WERI-Rb-1 (cell line): ENCODE measurements at regions not wholly inside any gene's neighbourhood (a gene's known extent, or its start where the extent isn't known, plus 50 kb on each side); places are given as distances from the start of the nearest gene placed in this dataset.

Experiments used
- DNase-seq: peaks from one replicate; pipeline ENCODE4 v3.0.0-alpha.2; 2020
- H3K27ac ChIP-seq: fragments of 250-450 bp; sonication (Bioruptor Pico); 2 replicates; pipeline ENCODE4 v1.5.1; 2020; ENCODE audit warnings: mild to moderate bottlenecking, moderate library complexity
- H3K27me3 ChIP-seq: fragments of 250-450 bp; sonication (Bioruptor Pico); 2 replicates; pipeline ENCODE4 v1.5.1; 2021; ENCODE audit warnings: mild to moderate bottlenecking, low read depth, moderate library complexity; ENCODE audit not compliant: insufficient read depth, severe bottlenecking
- H3K36me3 ChIP-seq: fragments of 250-450 bp; sonication (Bioruptor Pico); 2 replicates; pipeline ENCODE4 v1.5.1; 2020; ENCODE audit warnings: mild to moderate bottlenecking, moderate library complexity
- H3K4me3 ChIP-seq: 2 replicates; pipeline ENCODE4 v1.5.1; 2011; ENCODE audit warnings: low read depth, mild to moderate bottlenecking, control low read depth, low read length
- H3K9me3 ChIP-seq: fragments of 250-450 bp; sonication (Bioruptor Pico); 2 replicates; pipeline ENCODE4 v1.5.1; 2021; ENCODE audit warnings: mild to moderate bottlenecking, moderate library complexity; ENCODE audit not compliant: severe bottlenecking
- CTCF ChIP-seq: IDR thresholded peaks from 2 replicates; pipeline ENCODE4 v1.5.1; 2011; ENCODE audit warnings: low read depth, mild to moderate bottlenecking, control low read depth, inconsistent platforms, low read length

- H3K27ac ChIP-seq, result no peak overlapping the region
- H3K4me3 ChIP-seq, result no peak overlapping the region
- H3K27me3 ChIP-seq, result no peaks in the 10 kb centered on the region
- TF ChIP-seq CTCF, result no peak
- no peaks in the 10 kb centered on the region for H3K9me3 ChIP-seq
- DNase-seq, result no peak
- no peaks in the 10 kb centered on the region for H3K36me3 ChIP-seq
These were observed 468.3 kb downstream of the PCDH18 start for GRCh38 chr4:137063961-137064360.

GRCh38 chr4:137043184-137043583 lies 489.1 kb downstream of the PCDH18 start:
- no peak for TF ChIP-seq CTCF
- H3K27ac ChIP-seq, result no peak overlapping the region

GRCh38 chr4:137039370-137039769 lies 492.9 kb downstream of the PCDH18 start:
- no peak overlapping the region for H3K4me3 ChIP-seq
- H3K27me3 ChIP-seq, result no peaks in the 10 kb centered on the region
- DNase-seq, result no peak
- H3K36me3 ChIP-seq, result no peaks in the 10 kb centered on the region
- H3K9me3 ChIP-seq, result no peaks in the 10 kb centered on the region
- no peak for TF ChIP-seq CTCF
- no peak overlapping the region for H3K27ac ChIP-seq

More at GRCh38 chr4:137043184-137043583, 489.1 kb downstream of the PCDH18 start:
- H3K4me3 ChIP-seq, result no peak overlapping the region
- H3K36me3 ChIP-seq, result no peaks in the 10 kb centered on the region
- no peak for DNase-seq
- H3K9me3 ChIP-seq, result no peaks in the 10 kb centered on the region
- no peaks in the 10 kb centered on the region for H3K27me3 ChIP-seq

GRCh38 chr4:137032222-137032621 lies 500.1 kb downstream of the PCDH18 start:
- H3K27me3 ChIP-seq, result no peaks in the 10 kb centered on the region
- DNase-seq, result no peak
- H3K4me3 ChIP-seq, result no peak overlapping the region
- H3K27ac ChIP-seq, result no peak overlapping the region
- TF ChIP-seq CTCF, result no peak
- H3K9me3 ChIP-seq, result no peaks in the 10 kb centered on the region
- no peaks in the 10 kb centered on the region for H3K36me3 ChIP-seq

- Histone ChIP-seq H3K27ac (no peak overlapping the region), H3K27me3 (no peaks in the 10 kb centered on the region), H3K36me3 (no peaks in the 10 kb centered on the region), H3K4me3 (no peak overlapping the region), H3K9me3 (no peaks in the 10 kb centered on the region)
- DNase-seq, result no peak
- no peak for TF ChIP-seq CTCF
These were observed 503.3 kb downstream of the PCDH18 start for GRCh38 chr4:137029026-137029425.

- no peak for TF ChIP-seq CTCF
- H3K4me3 ChIP-seq, result no peak overlapping the region
- H3K27ac ChIP-seq, result no peak overlapping the region
- H3K27me3 ChIP-seq, result no peaks in the 10 kb centered on the region
- H3K36me3 ChIP-seq, result no peaks in the 10 kb centered on the region
- H3K9me3 ChIP-seq, result no peaks in the 10 kb centered on the region
- DNase-seq, result no peak
These were observed 506.7 kb downstream of the PCDH18 start for GRCh38 chr4:137025484-137026059.
